BJ (cell line): ENCODE measurements at regions not wholly inside any gene's neighbourhood (a gene's known extent, or its start where the extent isn't known, plus 50 kb on each side); places are given as distances from the start of the nearest gene placed in this dataset.

Experiments used
- CTCF ChIA-PET: fragments of 350-600 bp; formaldehyde crosslinking; extraction: SDS; loops from one replicate; lab custom pipeline; 2021; ENCODE audit warnings: antibody characterized with exemption, inconsistent platforms; lab: Yijun Ruan, JAX
- POLR2A ChIA-PET: fragments of 300-600 bp; sonication (Branson Sonifier 250); formaldehyde crosslinking; extraction: SDS; loops from one replicate; lab custom pipeline; 2021; ENCODE audit warnings: antibody characterized with exemption; lab: Charles Lee
- DNase-seq: peaks from one replicate; pipeline ENCODE4 v3.0.0-alpha.2; 2011; ENCODE audit warnings: low read depth
- H3K27me3 ChIP-seq: 2 replicates; pipeline ENCODE4 v1.6.0; 2011; ENCODE audit warnings: low read length; ENCODE audit not compliant: control insufficient read depth, insufficient read depth
- H3K36me3 ChIP-seq: 2 replicates; pipeline ENCODE4 v1.5.1; 2011; ENCODE audit warnings: low read length; ENCODE audit not compliant: control insufficient read depth, insufficient read depth
- H3K4me3 ChIP-seq: 2 replicates; pipeline ENCODE4 v1.5.1; 2011; ENCODE audit warnings: low read depth, mild to moderate bottlenecking, control low read depth, low read length
- CTCF ChIP-seq: IDR thresholded peaks from 2 replicates; pipeline ENCODE4 v1.5.1; 2011; ENCODE audit warnings: low read depth, mild to moderate bottlenecking, control low read depth, inconsistent platforms, low read length, moderate library complexity; ENCODE audit not compliant: insufficient read depth

GRCh38 chr15:75143738-75144334 lies 57.8 kb upstream of the C15orf39 start:
- Histone ChIP-seq H3K4me3 (no peak overlapping the region), H3K36me3 (no peaks in the 10 kb centered on the region), H3K27me3 (no peaks in the 10 kb centered on the region)
- TF ChIP-seq CTCF = no peak
- no peak for DNase-seq
- ChIA-PET CTCF (interaction anchor here (0.6 to 1.5 kb wide), 2 partner anchors 8 to 61 kb away, joined by 3 to 4 read pairs; no protein-coding TSS in a partner anchor), POLR2A (no interaction called here)

GRCh38 chr15:75145027-75145841 lies 56.4 kb upstream of the C15orf39 start:
- TF ChIP-seq CTCF = no peak
- no peak overlapping the region for H3K4me3 ChIP-seq
- H3K27me3 ChIP-seq = no peaks in the 10 kb centered on the region
- ChIA-PET POLR2A (no interaction called here), CTCF (interaction anchor here (1.5 kb wide), 1 partner anchor 59 kb away, joined by 3 read pairs; no protein-coding TSS in a partner anchor)
- DNase-seq = no peak
- no peaks in the 10 kb centered on the region for H3K36me3 ChIP-seq

DNA sequence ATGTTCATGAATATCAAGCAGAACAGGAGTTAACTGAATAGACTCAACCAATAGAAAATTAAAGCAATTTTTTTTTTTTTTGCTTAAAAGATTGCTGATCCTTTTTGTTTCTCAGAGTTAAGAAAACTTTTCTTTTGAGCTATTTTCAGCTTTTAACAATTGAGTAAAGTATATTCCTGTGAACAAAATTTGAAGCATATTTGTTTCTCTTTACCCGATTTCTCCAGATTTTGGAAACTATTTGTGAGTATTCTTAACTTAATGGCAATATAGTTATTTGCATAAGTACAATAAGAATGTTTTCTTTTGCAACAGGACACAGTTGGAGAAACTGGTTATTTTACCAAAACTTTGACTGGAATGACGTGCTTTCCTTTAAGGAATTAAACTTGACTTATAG lies 53.4 kb upstream of the C15orf39 start:
- no peak for TF ChIP-seq CTCF
- POLR2A ChIA-PET = no interaction called here
- no peak for DNase-seq
- Histone ChIP-seq H3K27me3 (no peaks in the 10 kb centered on the region), H3K36me3 (no peaks in the 10 kb centered on the region), H3K4me3 (no peak overlapping the region)
- CTCF ChIA-PET = no interaction called here

DNA sequence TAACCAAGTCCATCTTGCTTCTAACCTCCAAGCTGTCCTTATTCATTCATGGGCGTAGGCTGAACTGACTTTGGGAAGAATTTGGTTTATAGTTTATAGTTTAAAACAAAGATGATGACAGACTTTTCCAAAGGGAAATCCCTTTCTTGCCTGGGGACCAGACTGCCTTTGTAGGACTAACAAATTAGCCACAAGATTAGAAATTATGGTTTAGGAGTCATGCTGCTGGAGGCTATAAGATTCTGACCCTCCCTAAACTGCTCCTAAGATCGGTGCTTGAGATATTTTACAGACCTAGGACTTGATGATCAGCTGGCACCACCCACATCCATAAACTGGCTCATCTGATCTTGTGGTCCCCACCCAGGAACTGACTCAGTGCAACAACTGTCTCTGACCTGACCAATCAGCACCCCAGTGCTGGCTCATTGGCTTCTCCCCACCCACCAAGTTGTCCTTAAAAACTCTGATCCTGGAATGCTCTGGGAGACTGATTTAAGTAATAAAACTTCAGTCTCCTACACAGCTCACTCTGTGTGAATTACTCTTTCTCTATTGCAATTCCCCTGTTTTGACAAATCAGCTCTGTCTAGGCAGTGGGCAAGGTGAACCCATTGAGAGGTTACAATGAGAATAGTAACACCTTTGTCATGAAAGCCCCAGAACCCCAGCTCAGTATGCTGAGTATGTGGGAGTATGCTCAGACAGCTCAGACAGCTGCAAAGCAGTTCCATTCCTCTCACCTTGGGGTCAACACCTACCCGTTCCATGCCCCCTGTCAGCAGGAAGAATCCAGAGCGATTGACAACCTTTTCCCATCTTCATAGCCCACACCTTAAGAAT lies 51.6 kb upstream of the C15orf39 start:
- peak; percentile 94 for DNase-seq
- ChIA-PET POLR2A (no interaction called here), CTCF (interaction anchor here (1.0 to 1.4 kb wide), 4 partner anchors 11 to 107 kb away, joined by 3 to 4 read pairs (median 3); partner anchors contain the start of gene C15orf39)
- H3K27me3 ChIP-seq = no peaks in the 10 kb centered on the region
- H3K4me3 ChIP-seq = no peak overlapping the region
- no peak for TF ChIP-seq CTCF
- no peaks in the 10 kb centered on the region for H3K36me3 ChIP-seq
